ENCODE measurements at regions not wholly inside any gene's neighbourhood (a gene's known extent, or its start where the extent isn't known, plus 50 kb on each side); places are given as distances from the start of the nearest gene placed in this dataset.

- no peak for TF ChIP-seq CTCF (tag by site-specific recombination; IDR thresholded peaks at IDR 0.05)
- no peak for TF ChIP-seq TCF7L2 (IDR thresholded peaks at IDR 0.05; ENCODE audit: borderline replicate concordance, low read depth, low read length)
- TF ChIP-seq, protein P1, sequence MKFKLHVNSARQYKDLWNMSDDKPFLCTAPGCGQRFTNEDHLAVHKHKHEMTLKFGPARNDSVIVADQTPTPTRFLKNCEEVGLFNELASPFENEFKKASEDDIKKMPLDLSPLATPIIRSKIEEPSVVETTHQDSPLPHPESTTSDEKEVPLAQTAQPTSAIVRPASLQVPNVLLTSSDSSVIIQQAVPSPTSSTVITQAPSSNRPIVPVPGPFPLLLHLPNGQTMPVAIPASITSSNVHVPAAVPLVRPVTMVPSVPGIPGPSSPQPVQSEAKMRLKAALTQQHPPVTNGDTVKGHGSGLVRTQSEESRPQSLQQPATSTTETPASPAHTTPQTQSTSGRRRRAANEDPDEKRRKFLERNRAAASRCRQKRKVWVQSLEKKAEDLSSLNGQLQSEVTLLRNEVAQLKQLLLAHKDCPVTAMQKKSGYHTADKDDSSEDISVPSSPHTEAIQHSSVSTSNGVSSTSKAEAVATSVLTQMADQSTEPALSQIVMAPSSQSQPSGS (tag by site-specific recombination; IDR thresholded peaks at IDR 0.05; ENCODE audit: low read depth): no peak
- TF ChIP-seq ZNF274 (IDR thresholded peaks at IDR 0.05; ENCODE audit: low read length): no peak
- TF ChIP-seq ZNF274 (tag by site-specific recombination; IDR thresholded peaks at IDR 0.05; ENCODE audit: borderline replicate concordance): no peak
- TF ChIP-seq, protein P2, sequence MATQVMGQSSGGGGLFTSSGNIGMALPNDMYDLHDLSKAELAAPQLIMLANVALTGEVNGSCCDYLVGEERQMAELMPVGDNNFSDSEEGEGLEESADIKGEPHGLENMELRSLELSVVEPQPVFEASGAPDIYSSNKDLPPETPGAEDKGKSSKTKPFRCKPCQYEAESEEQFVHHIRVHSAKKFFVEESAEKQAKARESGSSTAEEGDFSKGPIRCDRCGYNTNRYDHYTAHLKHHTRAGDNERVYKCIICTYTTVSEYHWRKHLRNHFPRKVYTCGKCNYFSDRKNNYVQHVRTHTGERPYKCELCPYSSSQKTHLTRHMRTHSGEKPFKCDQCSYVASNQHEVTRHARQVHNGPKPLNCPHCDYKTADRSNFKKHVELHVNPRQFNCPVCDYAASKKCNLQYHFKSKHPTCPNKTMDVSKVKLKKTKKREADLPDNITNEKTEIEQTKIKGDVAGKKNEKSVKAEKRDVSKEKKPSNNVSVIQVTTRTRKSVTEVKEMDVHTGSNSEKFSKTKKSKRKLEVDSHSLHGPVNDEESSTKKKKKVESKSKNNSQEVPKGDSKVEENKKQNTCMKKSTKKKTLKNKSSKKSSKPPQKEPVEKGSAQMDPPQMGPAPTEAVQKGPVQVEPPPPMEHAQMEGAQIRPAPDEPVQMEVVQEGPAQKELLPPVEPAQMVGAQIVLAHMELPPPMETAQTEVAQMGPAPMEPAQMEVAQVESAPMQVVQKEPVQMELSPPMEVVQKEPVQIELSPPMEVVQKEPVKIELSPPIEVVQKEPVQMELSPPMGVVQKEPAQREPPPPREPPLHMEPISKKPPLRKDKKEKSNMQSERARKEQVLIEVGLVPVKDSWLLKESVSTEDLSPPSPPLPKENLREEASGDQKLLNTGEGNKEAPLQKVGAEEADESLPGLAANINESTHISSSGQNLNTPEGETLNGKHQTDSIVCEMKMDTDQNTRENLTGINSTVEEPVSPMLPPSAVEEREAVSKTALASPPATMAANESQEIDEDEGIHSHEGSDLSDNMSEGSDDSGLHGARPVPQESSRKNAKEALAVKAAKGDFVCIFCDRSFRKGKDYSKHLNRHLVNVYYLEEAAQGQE (tag by site-specific recombination; IDR thresholded peaks at IDR 0.05): no peak
- no peak for TF ChIP-seq ZNF777 (tag by site-specific recombination; IDR thresholded peaks at IDR 0.05; ENCODE audit: borderline replicate concordance)
- TF ChIP-seq, protein P3, sequence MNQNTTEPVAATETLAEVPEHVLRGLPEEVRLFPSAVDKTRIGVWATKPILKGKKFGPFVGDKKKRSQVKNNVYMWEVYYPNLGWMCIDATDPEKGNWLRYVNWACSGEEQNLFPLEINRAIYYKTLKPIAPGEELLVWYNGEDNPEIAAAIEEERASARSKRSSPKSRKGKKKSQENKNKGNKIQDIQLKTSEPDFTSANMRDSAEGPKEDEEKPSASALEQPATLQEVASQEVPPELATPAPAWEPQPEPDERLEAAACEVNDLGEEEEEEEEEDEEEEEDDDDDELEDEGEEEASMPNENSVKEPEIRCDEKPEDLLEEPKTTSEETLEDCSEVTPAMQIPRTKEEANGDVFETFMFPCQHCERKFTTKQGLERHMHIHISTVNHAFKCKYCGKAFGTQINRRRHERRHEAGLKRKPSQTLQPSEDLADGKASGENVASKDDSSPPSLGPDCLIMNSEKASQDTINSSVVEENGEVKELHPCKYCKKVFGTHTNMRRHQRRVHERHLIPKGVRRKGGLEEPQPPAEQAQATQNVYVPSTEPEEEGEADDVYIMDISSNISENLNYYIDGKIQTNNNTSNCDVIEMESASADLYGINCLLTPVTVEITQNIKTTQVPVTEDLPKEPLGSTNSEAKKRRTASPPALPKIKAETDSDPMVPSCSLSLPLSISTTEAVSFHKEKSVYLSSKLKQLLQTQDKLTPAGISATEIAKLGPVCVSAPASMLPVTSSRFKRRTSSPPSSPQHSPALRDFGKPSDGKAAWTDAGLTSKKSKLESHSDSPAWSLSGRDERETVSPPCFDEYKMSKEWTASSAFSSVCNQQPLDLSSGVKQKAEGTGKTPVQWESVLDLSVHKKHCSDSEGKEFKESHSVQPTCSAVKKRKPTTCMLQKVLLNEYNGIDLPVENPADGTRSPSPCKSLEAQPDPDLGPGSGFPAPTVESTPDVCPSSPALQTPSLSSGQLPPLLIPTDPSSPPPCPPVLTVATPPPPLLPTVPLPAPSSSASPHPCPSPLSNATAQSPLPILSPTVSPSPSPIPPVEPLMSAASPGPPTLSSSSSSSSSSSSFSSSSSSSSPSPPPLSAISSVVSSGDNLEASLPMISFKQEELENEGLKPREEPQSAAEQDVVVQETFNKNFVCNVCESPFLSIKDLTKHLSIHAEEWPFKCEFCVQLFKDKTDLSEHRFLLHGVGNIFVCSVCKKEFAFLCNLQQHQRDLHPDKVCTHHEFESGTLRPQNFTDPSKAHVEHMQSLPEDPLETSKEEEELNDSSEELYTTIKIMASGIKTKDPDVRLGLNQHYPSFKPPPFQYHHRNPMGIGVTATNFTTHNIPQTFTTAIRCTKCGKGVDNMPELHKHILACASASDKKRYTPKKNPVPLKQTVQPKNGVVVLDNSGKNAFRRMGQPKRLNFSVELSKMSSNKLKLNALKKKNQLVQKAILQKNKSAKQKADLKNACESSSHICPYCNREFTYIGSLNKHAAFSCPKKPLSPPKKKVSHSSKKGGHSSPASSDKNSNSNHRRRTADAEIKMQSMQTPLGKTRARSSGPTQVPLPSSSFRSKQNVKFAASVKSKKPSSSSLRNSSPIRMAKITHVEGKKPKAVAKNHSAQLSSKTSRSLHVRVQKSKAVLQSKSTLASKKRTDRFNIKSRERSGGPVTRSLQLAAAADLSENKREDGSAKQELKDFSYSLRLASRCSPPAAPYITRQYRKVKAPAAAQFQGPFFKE (tag by site-specific recombination; IDR thresholded peaks at IDR 0.05; ENCODE audit: borderline replicate concordance): no peak
- TF ChIP-seq FEZF1 (tag by site-specific recombination; IDR thresholded peaks at IDR 0.05): no peak
- no peak for TF ChIP-seq ZNF585B (tag by site-specific recombination; IDR thresholded peaks at IDR 0.05)
- TF ChIP-seq ZNF148 (tag by site-specific recombination; IDR thresholded peaks at IDR 0.05; ENCODE audit: borderline replicate concordance): no peak
- no peak for TF ChIP-seq ZNF843 (tag by site-specific recombination; IDR thresholded peaks at IDR 0.05)
- no peak for TF ChIP-seq ZNF37A (tag by site-specific recombination; IDR thresholded peaks at IDR 0.05)
- TF ChIP-seq ZNF121 (tag by site-specific recombination; IDR thresholded peaks at IDR 0.05): no peak
- no peak for TF ChIP-seq YY1 (tag by site-specific recombination; IDR thresholded peaks at IDR 0.05)
Measured at GRCh38 chr9:31908158-31908890, 476.1 kb upstream of the ACO1 start.

Measured in HEK293 (cell line).